ENCODE measurements at regions not wholly inside any gene's neighbourhood (a gene's known extent, or its start where the extent isn't known, plus 50 kb on each side); places are given as distances from the start of the nearest gene placed in this dataset.

GRCh38 chr16:79468121-79468552 is 132.4 kb downstream of the MAF start:
- TF ChIP-seq POLR2A (IDR thresholded peaks at IDR 0.05), result no peak
- no peak for TF ChIP-seq CTCF (IDR thresholded peaks at IDR 0.05)
- TF ChIP-seq EP300 (IDR thresholded peaks at IDR 0.05), result no peak

All from tibial nerve (tissue), 4 donors.